NCI-H146 (cell line): ENCODE measurements at regions not wholly inside any gene's neighbourhood (a gene's known extent, or its start where the extent isn't known, plus 50 kb on each side); places are given as distances from the start of the nearest gene placed in this dataset.

Source experiments
- DNase-seq: peaks from one replicate; lab custom pipeline; 2025; lab: John Stamatoyannopoulos, UW

DNA sequence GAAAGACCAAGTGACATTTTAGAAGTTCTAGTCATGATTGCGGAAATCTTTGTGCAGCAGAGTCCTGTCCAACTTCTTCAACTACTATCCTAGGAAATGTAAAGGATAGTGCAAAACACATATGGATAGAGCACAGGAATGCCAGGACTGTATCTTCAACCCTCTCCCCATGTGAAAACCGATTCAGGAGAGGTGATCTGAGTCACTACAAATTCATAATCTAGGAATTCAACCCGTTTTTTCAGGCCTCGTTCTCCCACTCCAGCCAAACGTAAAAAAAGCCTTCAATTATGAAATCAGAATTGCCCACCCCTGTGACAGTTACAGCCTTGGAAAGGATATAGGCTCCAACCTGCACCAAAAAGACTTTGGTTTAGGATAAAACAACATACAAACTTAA is 52.9 kb upstream of the RGS1 start:
- DNase-seq: no peak

DNA sequence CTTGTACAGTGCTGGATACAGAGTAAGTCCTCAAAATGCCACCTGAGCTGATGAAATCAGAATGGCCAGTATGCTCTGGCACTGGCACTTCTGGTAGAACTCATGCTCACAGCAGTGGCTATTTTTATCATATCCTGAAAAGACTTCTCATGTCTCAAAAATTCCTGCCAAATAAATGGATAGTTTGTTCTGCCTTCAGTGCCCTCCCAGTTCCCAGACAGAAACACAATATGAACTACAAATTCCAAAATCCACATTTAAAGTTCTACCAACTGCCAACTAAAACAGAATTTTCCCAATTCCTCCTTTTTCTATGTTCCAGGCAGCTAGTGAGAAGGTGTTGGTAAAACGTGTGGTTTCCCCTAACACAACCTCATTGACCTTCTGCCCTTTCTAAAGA is 51.4 kb upstream of the RGS1 start:
- DNase-seq: no peak
